Kidney (tissue), 13 donors: ENCODE measurements at regions not wholly inside any gene's neighbourhood (a gene's known extent, or its start where the extent isn't known, plus 50 kb on each side); places are given as distances from the start of the nearest gene placed in this dataset.

Experiments
- DNase-seq, 5 donors: peaks; one replicate each; pipeline ENCODE4 v3.0.0-alpha.2; 2013 to 2020
- FAIRE-seq: peaks from 2 replicates; lab custom pipeline; 2012; peaks lifted over from hg19 to GRCh38; lab: Jason Lieb, UNC
- H3K27ac ChIP-seq, 2 donors: one replicate each; pipeline ENCODE4 v1.7.0; 2013; ENCODE audit warnings: low read depth in 2 of 2, low read length in 2 of 2, inconsistent platforms in 1 of 2
- H3K27me3 ChIP-seq: one replicate; pipeline ENCODE4 v1.7.1; 2013; ENCODE audit warnings: low read length, inconsistent platforms; ENCODE audit not compliant: control insufficient read depth, insufficient read depth
- H3K36me3 ChIP-seq, 3 donors: one replicate each; pipeline versions ENCODE4 v1.7.0 to v1.7.1; 2013; ENCODE audit warnings: low read length in 3 of 3, control low read depth in 1 of 3, inconsistent platforms in 1 of 3; ENCODE audit not compliant: insufficient read depth in 3 of 3, control insufficient read depth in 2 of 3
- H3K4me1 ChIP-seq, 3 donors: one replicate each; pipeline versions ENCODE4 v1.7.0 to v1.7.1; 2013; ENCODE audit warnings: low read length in 3 of 3, inconsistent platforms in 1 of 3, low read depth in 1 of 3; ENCODE audit not compliant: control insufficient read depth in 2 of 3, insufficient read depth in 2 of 3
- H3K4me3 ChIP-seq, 3 donors: one replicate each; pipeline versions ENCODE4 v1.7.0 to v1.8.1; 2013; ENCODE audit warnings: low read length in 3 of 3, control low read depth in 1 of 3, inconsistent platforms in 1 of 3
- H3K9ac ChIP-seq, 3 donors: one replicate each; pipeline versions ENCODE4 v1.7.0 to v1.7.1; 2013; ENCODE audit warnings: low read length in 3 of 3, control low read depth in 1 of 3, inconsistent platforms in 1 of 3
- H3K9me3 ChIP-seq, 3 donors: one replicate each; pipeline versions ENCODE4 v1.7.0 to v1.7.1; 2013; ENCODE audit warnings: low read length in 3 of 3, control low read depth in 1 of 3, inconsistent platforms in 1 of 3; ENCODE audit not compliant: control insufficient read depth in 2 of 3, insufficient read depth in 1 of 3
- CTCF ChIP-seq: IDR thresholded peaks from 3 replicates; pipeline ENCODE4 v1.5.1; 2012; ENCODE audit warnings: mild to moderate bottlenecking, moderate library complexity, borderline replicate concordance; ENCODE audit not compliant: insufficient read depth; ENCODE audit errors: extremely low read depth
- intact Hi-C: fragments of 100-400 bp; cut with DNase I; formaldehyde crosslinking; loops from one replicate; pipeline ENCODE4 v1.11.1; 2022
- donor health status: control.
- donor health status: control.
- donor health status: control.
- donor health status: control.
- donor health status: control.
- donor health status: DM: yes; HTN: yes; CAD: no.
- donor health status: Normal renal cell carcinoma (clear cell type).

- H3K27me3 ChIP-seq: no peaks in the 10 kb centered on the region
- no peaks in the 10 kb centered on the region for H3K9me3 ChIP-seq
- no peak for FAIRE-seq
- H3K9ac ChIP-seq: no peak overlapping the region
- H3K36me3 ChIP-seq: no peaks in the 10 kb centered on the region
- intact Hi-C loops: no loop called here
- TF ChIP-seq CTCF: no peak
- DNase-seq: no peak
- no peak overlapping the region for H3K4me3 ChIP-seq
- H3K27ac ChIP-seq: no peak overlapping the region
- H3K4me1 ChIP-seq: no peaks in the 10 kb centered on the region
Observed at GRCh38 chr12:87822923-87823322, 206.3 kb downstream of the C12orf50 start.

GRCh38 chr12:87820524-87821202 is 208.5 kb downstream of the C12orf50 start:
- no peaks in the 10 kb centered on the region for H3K27me3 ChIP-seq
- DNase-seq (peak in 3 of 5 donors; percentile 25 to 72 (median 72)), FAIRE-seq (no peak)
- no peaks in the 10 kb centered on the region for H3K9me3 ChIP-seq
- intact Hi-C loops: no loop called here
- no peak overlapping the region for H3K4me3 ChIP-seq
- no peak for TF ChIP-seq CTCF
- H3K4me1 ChIP-seq: peaks cover 0 to 3% (median 0%) of the 10 kb centered on the region in 3 donors
- no peaks in the 10 kb centered on the region for H3K36me3 ChIP-seq
- H3K27ac ChIP-seq: no peak overlapping the region
- H3K9ac ChIP-seq: no peak overlapping the region

GRCh38 chr12:87818441-87818840 is 210.8 kb downstream of the C12orf50 start:
- Histone ChIP-seq H3K4me1 (peaks cover 0 to 3% (median 0%) of the 10 kb centered on the region in 3 donors), H3K27ac (no peak overlapping the region), H3K9me3 (no peaks in the 10 kb centered on the region), H3K4me3 (no peak overlapping the region), H3K27me3 (no peaks in the 10 kb centered on the region), H3K9ac (no peak overlapping the region), H3K36me3 (no peaks in the 10 kb centered on the region)
- intact Hi-C loops: no loop called here
- FAIRE-seq: no peak
- no peak for DNase-seq
- TF ChIP-seq CTCF: no peak
